Stimulated activated naive CD8-positive, alpha-beta T cell treated with anti-CD3 and anti-CD28 coated beads, Interleukin-15, Interleukin-2, amounts not matched to agents 100 ng/mL and 50 ng/mL, for 24 hours (primary cell): ENCODE measurements at regions not wholly inside any gene's neighbourhood (a gene's known extent, or its start where the extent isn't known, plus 50 kb on each side); places are given as distances from the start of the nearest gene placed in this dataset.

Experiments
- H3K27ac Mint-ChIP-seq: one replicate; pipeline ENCODE4 v1.8.0; 2021; ENCODE audit warnings: mild to moderate bottlenecking, mixed read lengths
- H3K27me3 Mint-ChIP-seq: one replicate; pipeline ENCODE4 v1.8.0; 2021; ENCODE audit warnings: mixed read lengths
- H3K36me3 Mint-ChIP-seq: one replicate; pipeline ENCODE4 v1.8.0; 2021; ENCODE audit warnings: low read depth, mixed read lengths
- H3K4me1 Mint-ChIP-seq: one replicate; pipeline ENCODE4 v1.8.0; 2021; ENCODE audit warnings: low read depth, mixed read lengths
- H3K4me3 Mint-ChIP-seq: one replicate; pipeline ENCODE4 v1.8.0; 2021; ENCODE audit warnings: mild to moderate bottlenecking, mixed read lengths
- H3K9me3 Mint-ChIP-seq: one replicate; pipeline ENCODE4 v1.8.0; 2021; ENCODE audit warnings: mixed read lengths

DNA sequence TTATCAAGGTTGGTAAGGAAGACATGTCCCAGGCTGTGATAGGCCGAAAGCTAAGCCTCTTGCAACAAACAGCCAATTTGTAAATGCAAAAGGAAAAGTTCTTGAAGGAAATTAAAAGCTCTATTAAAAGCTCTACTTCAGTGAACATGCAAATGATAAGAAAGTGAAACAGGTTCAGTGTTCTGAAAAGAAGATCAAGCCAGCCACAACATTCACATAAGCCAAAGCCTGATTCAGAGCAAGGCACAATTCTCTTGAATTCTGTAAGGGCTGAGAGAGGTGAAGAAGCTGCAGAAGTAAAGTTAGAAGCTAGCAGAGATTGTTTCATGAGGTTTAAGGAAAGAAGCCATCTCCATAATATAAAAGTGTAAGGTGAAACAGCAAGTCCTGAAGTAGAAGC is 1259.5 kb upstream of the PIK3C3 start:
- H3K4me3 Mint-ChIP-seq = no peak overlapping the region
- no peaks in the 10 kb centered on the region for H3K4me1 Mint-ChIP-seq
- H3K27ac Mint-ChIP-seq = no peak overlapping the region
- H3K36me3 Mint-ChIP-seq = no peaks in the 10 kb centered on the region
- H3K27me3 Mint-ChIP-seq = no peaks in the 10 kb centered on the region
- H3K9me3 Mint-ChIP-seq = peaks cover 18% of the 10 kb centered on the region

DNA sequence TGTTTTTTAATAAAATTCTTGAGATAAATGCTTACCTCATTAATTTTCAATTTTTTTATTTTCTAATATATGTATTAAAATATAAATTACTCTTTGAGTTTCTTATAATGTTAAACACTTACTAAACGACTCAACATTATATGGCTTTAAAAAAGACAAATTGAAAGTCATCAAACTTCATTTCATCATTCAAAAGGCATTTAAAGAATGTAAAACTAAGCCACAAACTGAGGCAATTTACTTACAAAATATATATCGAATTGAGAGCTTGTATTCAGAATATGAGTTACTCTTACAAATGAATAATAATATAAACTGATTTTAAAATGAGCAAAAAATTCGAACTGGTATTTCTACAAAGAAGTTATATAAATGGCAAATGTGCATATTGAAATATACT is 1262.2 kb upstream of the PIK3C3 start:
- Mint-ChIP-seq H3K9me3 (peaks cover 23% of the 10 kb centered on the region), H3K27ac (no peak overlapping the region), H3K4me1 (no peaks in the 10 kb centered on the region), H3K4me3 (no peak overlapping the region), H3K27me3 (no peaks in the 10 kb centered on the region), H3K36me3 (no peaks in the 10 kb centered on the region)

GRCh38 chr18:40690062-40690461 is 1265.0 kb upstream of the PIK3C3 start:
- Mint-ChIP-seq H3K36me3 (no peaks in the 10 kb centered on the region), H3K4me3 (no peak overlapping the region), H3K27me3 (no peaks in the 10 kb centered on the region), H3K4me1 (no peaks in the 10 kb centered on the region), H3K27ac (no peak overlapping the region), H3K9me3 (peaks cover 20% of the 10 kb centered on the region)

DNA sequence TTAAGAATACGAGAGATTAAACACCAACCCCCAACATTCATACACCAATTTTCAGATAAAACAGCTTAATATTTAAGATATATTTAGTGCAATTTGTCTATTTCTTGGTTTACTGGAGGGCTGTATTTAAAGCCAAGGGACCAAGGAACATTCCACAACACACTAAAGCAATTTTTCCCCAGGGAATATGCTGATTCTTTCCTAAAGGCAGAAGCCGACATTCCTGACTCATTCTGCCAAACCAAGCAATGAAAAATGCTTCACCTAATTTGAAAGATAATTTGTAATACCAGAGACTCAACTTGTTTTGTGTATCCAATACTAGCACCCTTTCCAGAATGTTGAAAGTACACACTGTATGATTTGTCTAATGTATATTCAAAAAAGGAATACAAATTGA is 1267.6 kb upstream of the PIK3C3 start:
- Mint-ChIP-seq H3K9me3 (peaks cover 20% of the 10 kb centered on the region), H3K27ac (no peak overlapping the region), H3K27me3 (no peaks in the 10 kb centered on the region), H3K4me1 (no peaks in the 10 kb centered on the region), H3K4me3 (no peak overlapping the region), H3K36me3 (no peaks in the 10 kb centered on the region)

DNA sequence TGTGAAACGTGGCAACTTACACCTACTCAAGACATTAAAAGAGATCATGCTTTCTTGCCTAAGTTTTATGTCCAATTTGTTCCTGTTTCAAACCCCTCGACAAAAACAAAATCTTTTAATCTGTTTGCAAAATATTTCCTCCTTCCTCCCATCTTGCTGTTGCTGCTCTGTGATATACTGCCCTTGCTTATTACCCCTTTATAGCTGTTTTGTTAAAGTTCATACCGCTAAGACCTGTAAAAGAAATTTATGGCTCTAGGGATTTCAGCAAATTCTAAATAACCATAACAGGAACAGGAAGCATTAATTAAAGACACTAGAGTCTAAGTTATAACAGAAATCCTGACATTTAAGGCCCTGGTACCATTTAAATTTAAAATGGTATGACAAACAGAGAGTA is 1268.2 kb upstream of the PIK3C3 start:
- H3K27me3 Mint-ChIP-seq = no peaks in the 10 kb centered on the region
- H3K36me3 Mint-ChIP-seq = no peaks in the 10 kb centered on the region
- H3K4me1 Mint-ChIP-seq = no peaks in the 10 kb centered on the region
- peaks cover 20% of the 10 kb centered on the region for H3K9me3 Mint-ChIP-seq
- no peak overlapping the region for H3K27ac Mint-ChIP-seq
- no peak overlapping the region for H3K4me3 Mint-ChIP-seq

- Mint-ChIP-seq H3K27ac (no peak overlapping the region), H3K27me3 (no peaks in the 10 kb centered on the region), H3K4me1 (no peaks in the 10 kb centered on the region), H3K36me3 (no peaks in the 10 kb centered on the region), H3K4me3 (no peak overlapping the region), H3K9me3 (peaks cover 24% of the 10 kb centered on the region)
Observed at GRCh38 chr18:40685219-40685618, 1269.8 kb upstream of the PIK3C3 start.

DNA sequence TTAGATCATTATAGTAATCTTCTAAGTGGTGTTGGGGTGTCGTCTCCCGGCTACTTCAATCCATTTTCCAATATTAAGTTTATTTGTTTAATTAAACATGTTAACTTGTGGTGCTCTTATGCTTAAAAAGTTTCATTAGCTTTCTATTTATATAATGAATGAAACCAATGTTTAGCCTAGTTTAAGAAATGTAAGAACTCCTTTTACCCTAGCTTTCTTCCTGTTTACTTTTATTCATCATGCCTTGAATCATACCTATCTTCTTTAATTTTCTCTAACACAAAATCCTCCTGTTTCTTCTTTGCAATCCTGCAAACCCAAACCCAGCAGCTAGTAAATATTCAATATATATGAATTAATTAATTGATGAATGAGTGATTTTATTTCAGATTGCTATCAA is 1276.7 kb upstream of the PIK3C3 start:
- Mint-ChIP-seq H3K4me1 (no peaks in the 10 kb centered on the region), H3K4me3 (no peak overlapping the region), H3K36me3 (no peaks in the 10 kb centered on the region), H3K27ac (no peak overlapping the region), H3K9me3 (peaks cover 4% of the 10 kb centered on the region), H3K27me3 (no peaks in the 10 kb centered on the region)

GRCh38 chr18:40676668-40677067 is 1278.4 kb upstream of the PIK3C3 start:
- H3K27me3 Mint-ChIP-seq = no peaks in the 10 kb centered on the region
- H3K36me3 Mint-ChIP-seq = no peaks in the 10 kb centered on the region
- H3K4me1 Mint-ChIP-seq = no peaks in the 10 kb centered on the region
- no peak overlapping the region for H3K27ac Mint-ChIP-seq
- peaks cover 4% of the 10 kb centered on the region for H3K9me3 Mint-ChIP-seq
- no peak overlapping the region for H3K4me3 Mint-ChIP-seq

GRCh38 chr18:40673150-40673549 is 1281.9 kb upstream of the PIK3C3 start:
- no peaks in the 10 kb centered on the region for H3K36me3 Mint-ChIP-seq
- H3K27ac Mint-ChIP-seq = no peak overlapping the region

GRCh38 chr18:40672590-40672989 is 1282.4 kb upstream of the PIK3C3 start:
- Mint-ChIP-seq H3K36me3 (no peaks in the 10 kb centered on the region), H3K9me3 (peaks cover 5% of the 10 kb centered on the region), H3K27ac (no peak overlapping the region), H3K27me3 (no peaks in the 10 kb centered on the region), H3K4me3 (no peak overlapping the region), H3K4me1 (no peaks in the 10 kb centered on the region)

More at GRCh38 chr18:40673150-40673549, 1281.9 kb upstream of the PIK3C3 start:
- Mint-ChIP-seq H3K9me3 (peaks cover 5% of the 10 kb centered on the region), H3K4me3 (no peak overlapping the region), H3K27me3 (no peaks in the 10 kb centered on the region), H3K4me1 (no peaks in the 10 kb centered on the region)

GRCh38 chr18:40670668-40671375 is 1284.2 kb upstream of the PIK3C3 start:
- Mint-ChIP-seq H3K4me3 (no peak overlapping the region), H3K27me3 (no peaks in the 10 kb centered on the region), H3K9me3 (peaks cover 5% of the 10 kb centered on the region), H3K27ac (no peak overlapping the region), H3K36me3 (no peaks in the 10 kb centered on the region), H3K4me1 (no peaks in the 10 kb centered on the region)

GRCh38 chr18:40662898-40663437 is 1292.1 kb upstream of the PIK3C3 start:
- Mint-ChIP-seq H3K9me3 (peaks cover 7% of the 10 kb centered on the region), H3K36me3 (no peaks in the 10 kb centered on the region), H3K27ac (no peak overlapping the region), H3K4me3 (no peak overlapping the region), H3K4me1 (no peaks in the 10 kb centered on the region), H3K27me3 (no peaks in the 10 kb centered on the region)

GRCh38 chr18:40653682-40654081 is 1301.4 kb upstream of the PIK3C3 start:
- H3K27ac Mint-ChIP-seq = no peak overlapping the region
- peaks cover 9% of the 10 kb centered on the region for H3K9me3 Mint-ChIP-seq
- H3K4me3 Mint-ChIP-seq = no peak overlapping the region
- H3K27me3 Mint-ChIP-seq = no peaks in the 10 kb centered on the region
- no peaks in the 10 kb centered on the region for H3K36me3 Mint-ChIP-seq
- H3K4me1 Mint-ChIP-seq = no peaks in the 10 kb centered on the region

GRCh38 chr18:40652321-40652720 is 1302.7 kb upstream of the PIK3C3 start:
- Mint-ChIP-seq H3K4me3 (no peak overlapping the region), H3K36me3 (no peaks in the 10 kb centered on the region), H3K9me3 (peaks cover 9% of the 10 kb centered on the region), H3K27me3 (no peaks in the 10 kb centered on the region), H3K27ac (no peak overlapping the region), H3K4me1 (no peaks in the 10 kb centered on the region)

DNA sequence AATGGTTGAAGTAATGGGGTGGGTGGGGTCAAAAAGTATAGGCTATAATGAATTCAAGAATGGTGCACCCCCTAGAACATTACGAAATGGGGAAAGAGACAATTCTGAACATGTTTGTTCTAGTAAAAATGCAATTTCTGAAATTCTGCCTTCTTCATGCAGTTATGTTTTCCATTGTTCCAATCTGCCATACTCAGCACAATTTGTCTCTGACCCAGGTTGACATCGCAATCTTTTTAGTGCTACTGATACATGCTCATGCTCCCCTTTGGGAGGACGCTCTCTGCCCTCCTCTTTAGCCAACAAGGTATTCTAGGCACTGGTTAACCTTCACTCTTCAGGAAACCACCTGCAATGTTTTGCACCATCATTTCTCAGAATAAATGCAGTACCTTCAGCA is 1303.9 kb upstream of the PIK3C3 start:
- no peaks in the 10 kb centered on the region for H3K4me1 Mint-ChIP-seq
- no peaks in the 10 kb centered on the region for H3K27me3 Mint-ChIP-seq
- no peak overlapping the region for H3K27ac Mint-ChIP-seq
- no peaks in the 10 kb centered on the region for H3K36me3 Mint-ChIP-seq
- no peak overlapping the region for H3K4me3 Mint-ChIP-seq
- H3K9me3 Mint-ChIP-seq = peaks cover 16% of the 10 kb centered on the region

DNA sequence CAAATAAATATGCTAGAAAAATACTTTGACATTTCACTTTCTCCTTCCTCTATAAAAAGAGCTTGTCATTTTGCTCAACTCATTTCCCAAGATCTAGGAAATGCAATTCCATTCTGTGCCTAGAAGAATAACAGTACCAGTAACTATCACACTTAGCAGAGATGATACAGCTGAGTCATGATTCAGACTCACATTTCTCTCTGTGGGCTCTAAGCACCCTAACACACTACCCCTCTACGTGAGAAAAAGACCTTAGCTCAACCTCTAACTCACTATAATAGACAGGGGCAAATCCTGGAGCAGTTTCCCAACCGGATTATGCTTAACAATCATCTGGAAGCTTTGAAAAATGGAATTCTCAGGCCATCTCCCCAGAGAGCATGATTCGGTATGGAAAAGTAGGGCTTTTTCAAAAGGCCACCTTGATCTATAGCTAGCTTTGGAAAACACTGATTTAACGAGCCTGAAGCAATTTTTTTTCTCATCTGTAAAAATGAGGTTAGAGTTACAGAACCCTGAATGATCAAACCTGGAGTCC is 1312.3 kb upstream of the PIK3C3 start:
- Mint-ChIP-seq H3K4me3 (no peak overlapping the region), H3K27me3 (no peaks in the 10 kb centered on the region), H3K4me1 (no peaks in the 10 kb centered on the region), H3K36me3 (no peaks in the 10 kb centered on the region), H3K27ac (no peak overlapping the region), H3K9me3 (peaks cover 15% of the 10 kb centered on the region)
